Kasumi-1 (cell line): ENCODE measurements at regions not wholly inside any gene's neighbourhood (a gene's known extent, or its start where the extent isn't known, plus 50 kb on each side); places are given as distances from the start of the nearest gene placed in this dataset.
"Not testable (repeated sequence)": the region's sequence is repeated elsewhere in the genome, so short reads cannot be mapped to it uniquely, and the experiment has no call there.

Experiments used
- DNase-seq, 2 experiments: peaks; one replicate each; lab custom pipeline; 2025; lab: John Stamatoyannopoulos, UW

DNA sequence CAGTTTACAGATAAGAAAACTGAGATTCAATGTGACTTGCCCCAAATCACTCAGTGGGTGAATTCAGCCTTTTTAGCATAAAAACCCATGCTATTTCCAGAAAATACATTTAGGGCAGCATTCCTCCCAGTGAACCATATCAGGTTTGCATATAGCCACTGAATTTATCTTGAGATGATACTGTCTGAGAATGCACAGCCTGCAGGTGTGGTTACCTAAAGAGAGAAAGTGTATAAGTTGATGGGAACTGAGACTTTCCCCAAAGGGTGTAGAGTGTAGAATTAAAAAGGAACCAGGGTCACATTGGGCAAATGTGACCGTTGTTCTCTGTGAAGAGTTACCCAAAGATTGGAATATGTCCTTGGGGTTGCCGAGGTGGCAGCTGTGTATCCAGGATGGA lies 100.0 kb upstream of the PIK3R1 start:
- DNase-seq, result no peak

DNA sequence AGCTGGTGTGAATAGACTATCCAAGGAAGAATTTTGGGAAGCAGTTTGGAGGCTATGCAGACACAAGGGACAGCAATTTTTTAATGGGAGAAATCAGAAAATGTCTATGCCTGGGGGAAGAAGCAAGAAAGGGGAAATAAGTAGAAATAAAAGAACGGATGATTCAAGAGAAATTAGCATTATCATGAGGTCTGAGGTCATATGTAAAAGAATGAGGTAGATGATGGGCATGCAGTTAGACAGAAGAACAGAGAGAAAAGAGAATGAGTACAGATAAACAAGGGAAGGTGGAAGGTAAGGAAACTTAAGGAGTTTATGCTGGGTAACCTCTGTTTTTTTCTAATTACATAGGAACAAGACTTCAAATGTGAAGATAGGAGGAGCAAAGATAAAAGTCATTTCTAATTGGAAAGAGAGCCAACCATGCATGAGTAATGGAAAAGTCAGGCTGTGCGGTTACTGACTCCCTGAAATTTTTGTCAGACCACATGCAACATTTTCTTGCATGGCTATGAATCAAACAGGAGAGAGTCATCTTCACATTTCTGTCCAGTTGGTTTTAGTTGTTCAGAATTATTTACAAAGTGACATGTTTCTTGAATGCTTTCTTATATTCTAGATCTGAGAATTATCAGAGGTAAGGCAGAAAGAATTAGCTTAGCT lies 101.0 kb upstream of the PIK3R1 start:
- DNase-seq, result no peak

- DNase-seq, result no peak
These were observed 102.9 kb upstream of the PIK3R1 start for GRCh38 chr5:68112658-68113057.

DNA sequence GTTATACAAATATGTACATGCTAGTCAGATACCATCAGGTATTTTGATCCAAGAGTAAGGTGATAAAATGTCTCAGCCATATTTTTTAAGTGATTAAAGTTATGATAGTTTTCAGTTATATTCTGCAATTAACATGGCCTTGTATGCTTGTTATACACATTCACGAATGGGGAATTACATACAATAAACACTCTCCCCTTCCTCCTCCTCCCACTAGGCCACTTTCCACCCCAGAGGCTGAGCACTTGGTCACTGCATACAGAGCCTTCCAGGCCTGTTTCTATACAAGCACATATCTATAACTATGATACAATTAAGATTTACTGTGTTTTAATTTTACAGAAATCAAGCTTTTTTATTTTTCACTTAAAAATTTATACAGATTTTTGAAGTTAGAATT lies 104.7 kb upstream of the PIK3R1 start:
- no peak for DNase-seq

DNA sequence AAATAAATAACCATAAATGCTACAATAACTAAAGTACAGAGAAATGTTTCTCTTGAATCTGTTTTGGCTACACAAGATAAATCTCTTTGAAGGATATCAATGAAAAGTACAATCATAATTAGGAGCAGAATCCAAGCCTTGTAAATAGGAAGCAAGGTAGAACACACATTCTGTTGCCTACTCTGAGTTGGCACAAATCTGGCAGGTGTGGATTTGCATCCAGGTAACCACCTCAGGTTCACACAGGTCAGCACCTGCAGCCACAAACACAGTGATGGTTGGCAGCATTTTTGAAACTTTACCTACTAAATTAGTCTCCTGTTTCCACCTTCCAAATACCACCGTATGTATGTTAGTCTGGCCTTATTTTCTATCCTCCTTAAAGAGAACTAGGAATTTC lies 105.3 kb upstream of the PIK3R1 start:
- DNase-seq, result no peak

GRCh38 chr5:68104217-68104616 lies 111.3 kb upstream of the PIK3R1 start:
- not testable (repeated sequence) for DNase-seq

- not testable (repeated sequence) for DNase-seq
These were observed 112.3 kb upstream of the PIK3R1 start for GRCh38 chr5:68103297-68103696.

- DNase-seq, result no peak
These were observed 116.2 kb upstream of the PIK3R1 start for GRCh38 chr5:68099327-68099726.

- DNase-seq, result no peak
These were observed 121.9 kb upstream of the PIK3R1 start for GRCh38 chr5:68093455-68094159.

DNA sequence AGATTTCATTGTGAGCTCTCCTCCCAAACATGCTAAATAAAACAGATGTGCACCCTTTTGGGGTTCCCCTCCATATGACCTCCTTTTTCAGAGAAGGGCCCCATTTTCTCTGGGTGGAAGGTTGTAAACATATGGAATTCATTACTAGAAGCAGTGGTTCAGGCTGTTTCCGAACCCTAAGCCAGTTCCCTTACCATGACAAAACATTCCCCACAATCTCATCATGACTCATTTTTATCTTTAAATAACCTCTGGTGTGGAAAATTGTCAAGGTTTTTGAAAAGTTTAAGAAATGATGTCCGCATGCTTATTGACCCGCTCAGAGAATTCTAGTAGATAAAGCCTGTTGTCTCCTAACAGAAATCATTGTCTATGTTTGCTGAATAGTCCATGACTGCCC lies 127.3 kb upstream of the PIK3R1 start:
- DNase-seq, result no peak

- DNase-seq, result no peak
These were observed 127.7 kb upstream of the PIK3R1 start for GRCh38 chr5:68087866-68088265.

GRCh38 chr5:68086857-68087256 lies 128.7 kb upstream of the PIK3R1 start:
- DNase-seq, result no peak

- DNase-seq, result no peak
These were observed 129.1 kb upstream of the PIK3R1 start for GRCh38 chr5:68086439-68086838.

DNA sequence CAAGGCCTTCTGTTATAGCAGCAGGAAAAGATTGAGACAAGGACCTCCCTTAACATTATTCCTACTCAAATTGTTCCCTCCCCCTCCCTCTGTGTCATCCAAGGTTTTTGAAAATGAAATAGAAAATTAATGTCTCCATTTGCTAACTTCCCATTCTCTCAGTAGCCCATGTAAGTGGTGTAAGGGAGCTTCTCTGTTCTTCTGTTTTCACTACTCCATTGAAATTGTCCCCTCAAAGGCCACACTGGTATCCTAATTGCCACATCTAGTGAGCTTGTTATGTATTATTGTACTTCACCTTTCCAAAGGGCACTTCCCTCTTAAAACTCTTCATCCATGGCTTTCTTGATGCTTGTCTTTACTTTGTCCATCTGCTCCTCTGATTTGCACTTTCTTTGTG lies 131.2 kb upstream of the PIK3R1 start:
- DNase-seq, result no peak

GRCh38 chr5:68080282-68081050 lies 135.1 kb upstream of the PIK3R1 start:
- no peak for DNase-seq

DNA sequence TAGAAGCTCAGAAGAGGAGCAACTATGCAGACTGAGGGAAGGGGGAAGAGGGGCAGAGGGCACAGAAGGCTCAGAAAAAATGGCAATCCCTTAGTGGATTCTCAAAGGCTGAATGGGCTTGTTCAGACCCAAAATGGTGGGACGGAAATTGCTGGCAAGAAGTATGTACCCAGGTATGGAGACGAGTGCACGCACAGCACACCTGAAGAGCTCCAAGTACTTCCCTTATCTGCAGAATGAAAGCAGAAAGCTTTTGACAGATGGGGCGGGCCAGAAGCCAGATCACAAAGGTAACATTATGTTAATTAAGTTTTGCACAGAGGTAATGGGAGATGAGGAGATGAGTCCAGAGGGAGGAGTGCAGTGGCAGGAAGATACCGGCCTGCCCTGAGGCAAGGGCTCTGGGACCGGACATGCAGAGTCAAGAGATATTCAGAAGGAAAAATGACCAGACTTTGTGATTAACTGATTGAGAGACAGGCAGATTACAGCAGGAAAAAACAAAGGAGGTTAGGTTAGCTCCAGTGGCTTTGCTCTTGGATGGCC lies 138.1 kb upstream of the PIK3R1 start:
- no peak for DNase-seq

DNA sequence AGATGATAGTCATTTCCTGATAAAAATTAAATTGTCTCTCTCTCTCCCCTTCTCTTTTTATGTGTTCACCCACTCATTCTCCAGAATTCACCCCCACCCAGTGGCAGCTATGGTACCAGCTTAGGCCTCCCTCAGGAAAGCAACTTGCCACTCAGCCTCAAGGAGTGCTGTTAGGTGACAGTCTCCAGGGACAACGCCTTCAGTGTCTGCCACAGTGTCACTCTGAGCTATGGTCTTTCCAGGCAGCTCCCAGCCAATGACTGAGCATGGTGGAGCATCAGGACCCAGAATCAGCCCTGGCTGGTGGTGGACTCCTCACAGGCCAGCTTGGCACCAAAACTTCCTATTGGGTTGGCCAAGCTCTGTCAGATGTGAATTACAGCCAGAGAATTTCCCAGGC lies 140.9 kb upstream of the PIK3R1 start:
- no peak for DNase-seq

DNA sequence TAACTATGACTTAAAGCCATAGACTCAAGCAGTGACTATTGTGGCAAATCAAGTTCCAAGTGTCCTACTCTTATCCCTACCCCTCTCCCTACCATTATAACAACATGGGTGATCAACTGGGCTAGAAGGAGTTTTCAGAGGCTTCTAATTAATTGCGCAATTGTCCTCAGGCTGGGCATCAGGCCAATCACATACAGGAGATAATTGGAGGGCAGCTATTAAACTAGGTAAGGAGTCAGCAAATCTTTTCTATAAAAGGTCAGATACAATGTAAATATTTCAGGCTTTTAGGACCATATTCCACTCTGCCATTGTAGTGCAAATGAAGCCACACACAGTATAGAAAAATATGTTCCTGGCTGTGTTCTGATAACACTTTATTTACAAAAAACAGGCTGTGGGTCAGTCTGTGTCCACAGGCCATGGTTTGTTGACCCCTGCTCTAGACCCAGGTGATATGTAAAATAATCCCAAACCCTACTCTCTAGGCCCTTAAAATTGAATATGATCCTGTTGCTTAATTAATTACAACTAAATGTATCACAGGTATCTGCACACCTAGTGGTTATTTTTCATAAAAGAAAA lies 141.4 kb upstream of the PIK3R1 start:
- no peak for DNase-seq

- DNase-seq, result no peak
These were observed 143.8 kb upstream of the PIK3R1 start for GRCh38 chr5:68071736-68072135.

- no peak for DNase-seq
These were observed 144.3 kb upstream of the PIK3R1 start for GRCh38 chr5:68071282-68071632.

GRCh38 chr5:68070591-68071281 lies 144.8 kb upstream of the PIK3R1 start:
- no peak for DNase-seq
